H1 (cell line): ENCODE measurements at regions not wholly inside any gene's neighbourhood (a gene's known extent, or its start where the extent isn't known, plus 50 kb on each side); places are given as distances from the start of the nearest gene placed in this dataset.

Experiments used
- CTCF ChIA-PET: fragments of 300-600 bp; sonication (Branson Sonifier 250); formaldehyde crosslinking; loops from one replicate; lab custom pipeline; 2021; ENCODE audit not compliant: partially characterized antibody; lab: Charles Lee
- POLR2A ChIA-PET: fragments of 300-600 bp; sonication (Branson Sonifier 250); formaldehyde crosslinking; loops from one replicate; lab custom pipeline; 2021; ENCODE audit warnings: inconsistent platforms; ENCODE audit not compliant: partially characterized antibody; lab: Charles Lee
- DNase-seq, 2 experiments: peaks; one replicate each; pipeline versions ENCODE4 v3.0.0 to v3.0.0-alpha.2; 2010 to 2022; ENCODE audit warnings: low spot score in 2 of 2, low read depth in 1 of 2, mixed read lengths in 1 of 2
- FAIRE-seq: peaks from 2 replicates; lab custom pipeline; 2011; peaks lifted over from hg19 to GRCh38; lab: Jason Lieb, UNC
- H2AFZ ChIP-seq: 2 replicates; pipeline ENCODE4 v1.8.1; 2012; ENCODE audit warnings: low read length, inconsistent platforms
- H2AK5ac ChIP-seq: 2 replicates; pipeline ENCODE4 v1.6.1; 2013; ENCODE audit warnings: low read depth, low read length
- H2BK120ac ChIP-seq: replicated peaks from 2 replicates; pipeline ENCODE3; 2013; ENCODE audit warnings: low read depth, low read length, inconsistent platforms
- H2BK12ac ChIP-seq: 2 replicates; pipeline ENCODE4 v1.6.1; 2013; ENCODE audit warnings: low read depth, low read length
- H2BK15ac ChIP-seq: 2 replicates; pipeline ENCODE4 v1.6.1; 2013; ENCODE audit warnings: low read length
- H2BK20ac ChIP-seq: 2 replicates; pipeline ENCODE4 v1.6.1; 2013; ENCODE audit warnings: low read length
- H2BK5ac ChIP-seq: 2 replicates; pipeline ENCODE4 v1.6.1; 2013; ENCODE audit warnings: low read depth, low read length
- H3K14ac ChIP-seq: 2 replicates; pipeline ENCODE4 v1.6.1; 2013; ENCODE audit warnings: inconsistent platforms; ENCODE audit not compliant: insufficient read length
- H3K18ac ChIP-seq: 2 replicates; pipeline ENCODE4 v1.6.1; 2013; ENCODE audit warnings: low read length; ENCODE audit errors: extremely low read depth
- H3K23ac ChIP-seq: 2 replicates; pipeline ENCODE4 v1.6.1; 2013; ENCODE audit warnings: inconsistent platforms; ENCODE audit not compliant: insufficient read length
- H3K23me2 ChIP-seq: 2 replicates; pipeline ENCODE4 v1.6.1; 2013; ENCODE audit warnings: low read depth, low read length
- H3K27ac ChIP-seq: 2 replicates; pipeline ENCODE4 v1.6.1; 2011; ENCODE audit warnings: low read depth, low read length, inconsistent platforms
- H3K27me3 ChIP-seq, 4 experiments: replicated peaks in 1 of 4; 1 replicate in 1 of 4; 2 replicates in 3 of 4; pipeline versions ENCODE4 v1.6.1 to v1.8.1; 2011 to 2013; ENCODE audit warnings: low read length in 3 of 4, mild to moderate bottlenecking in 3 of 4, inconsistent platforms in 2 of 4, mixed read lengths in 2 of 4, moderate library complexity in 1 of 4; ENCODE audit not compliant: control insufficient read depth in 3 of 4, insufficient read depth in 3 of 4; ENCODE audit errors: extremely low read depth in 1 of 4
- H3K36me3 ChIP-seq, 4 experiments: 2 replicates each; pipeline versions ENCODE4 v1.6.1 to v1.8.1; 2011 to 2013; ENCODE audit warnings: mild to moderate bottlenecking in 4 of 4, low read length in 3 of 4, moderate library complexity in 2 of 4, control low read depth in 1 of 4, inconsistent platforms in 1 of 4; ENCODE audit not compliant: insufficient read depth in 4 of 4, control insufficient read depth in 2 of 4
- H3K4ac ChIP-seq: replicated peaks from 2 replicates; pipeline ENCODE3; 2013; ENCODE audit warnings: low read length, low read depth, mixed read lengths, inconsistent platforms; ENCODE audit not compliant: insufficient read length
- H3K4me1 ChIP-seq, 4 experiments: replicated peaks in 1 of 4; 1 replicate in 1 of 4; 2 replicates in 3 of 4; pipeline versions ENCODE4 v1.6.1 to v1.8.1; 2011 to 2013; ENCODE audit warnings: low read length in 3 of 4, inconsistent platforms in 2 of 4, mixed read lengths in 1 of 4; ENCODE audit not compliant: insufficient read depth in 4 of 4, control insufficient read depth in 3 of 4
- H3K4me2 ChIP-seq, 2 experiments: 2 replicates each; pipeline versions ENCODE4 v1.6.1 to v1.8.1; 2011 to 2013; ENCODE audit warnings: low read depth in 2 of 2, low read length in 2 of 2, control low read depth in 1 of 2, inconsistent platforms in 1 of 2, mild to moderate bottlenecking in 1 of 2; ENCODE audit not compliant: insufficient read depth in 1 of 2
- H3K4me3 ChIP-seq, 4 experiments: fragments of 200-600, 300-600 bp in 1 of 4; sonication (generic), shearing (Covaris generic), sonication (Bioruptor Twin) in 1 of 4; 2 replicates each; pipeline versions ENCODE4 v1.5.1 to v1.8.1; 2011 to 2016; ENCODE audit warnings: low read length in 4 of 4, low read depth in 3 of 4, control low read depth in 2 of 4, inconsistent platforms in 2 of 4, mild to moderate bottlenecking in 2 of 4, mixed read lengths in 1 of 4, moderate library complexity in 1 of 4; ENCODE audit not compliant: insufficient read depth in 2 of 4; ENCODE audit errors: extremely low read depth in 1 of 4
- H3K56ac ChIP-seq: replicated peaks from 2 replicates; pipeline ENCODE3; 2013; ENCODE audit warnings: low read depth, mild to moderate bottlenecking, mixed read lengths, low read length, inconsistent platforms; ENCODE audit not compliant: insufficient read length
- H3K79me1 ChIP-seq: 2 replicates; pipeline ENCODE4 v1.6.1; 2013; ENCODE audit warnings: low read depth, low read length, control low read depth
- H3K79me2 ChIP-seq, 2 experiments: 2 replicates each; pipeline versions ENCODE4 v1.6.1 to v1.8.1; 2012 to 2013; ENCODE audit warnings: low read length in 2 of 2, mild to moderate bottlenecking in 2 of 2, inconsistent platforms in 1 of 2; ENCODE audit not compliant: insufficient read depth in 2 of 2, control insufficient read depth in 1 of 2
- H3K9ac ChIP-seq, 4 experiments: replicated peaks in 1 of 4; 1 replicate in 1 of 4; 2 replicates in 3 of 4; pipeline versions ENCODE4 v1.6.1 to v1.8.1; 2011 to 2013; ENCODE audit warnings: low read depth in 3 of 4, low read length in 3 of 4, control low read depth in 2 of 4, mild to moderate bottlenecking in 2 of 4, moderate library complexity in 2 of 4, inconsistent platforms in 1 of 4; ENCODE audit errors: extremely low read depth in 1 of 4
- H3K9me3 ChIP-seq, 2 experiments: 2 replicates each; pipeline versions ENCODE4 v1.6.1 to v1.8.1; 2012 to 2013; ENCODE audit warnings: mild to moderate bottlenecking in 2 of 2, moderate library complexity in 2 of 2, control low read depth in 1 of 2, inconsistent platforms in 1 of 2, low read depth in 1 of 2, low read length in 1 of 2, mixed read lengths in 1 of 2; ENCODE audit not compliant: insufficient read depth in 2 of 2
- H4K20me1 ChIP-seq, 2 experiments: replicated peaks in 1 of 2; 2 replicates each; pipeline versions ENCODE3 to v1.8.1; 2011 to 2013; ENCODE audit warnings: inconsistent platforms in 2 of 2, low read length in 2 of 2, mild to moderate bottlenecking in 1 of 2; ENCODE audit not compliant: insufficient read depth in 2 of 2, control insufficient read depth in 1 of 2
- H4K5ac ChIP-seq: 2 replicates; pipeline ENCODE4 v1.6.1; 2013; ENCODE audit warnings: low read length, low read depth, mixed read lengths, inconsistent platforms; ENCODE audit not compliant: insufficient read length
- H4K8ac ChIP-seq: 2 replicates; pipeline ENCODE4 v1.8.0; 2013; ENCODE audit warnings: mild to moderate bottlenecking, moderate library complexity, low read length, inconsistent platforms; ENCODE audit not compliant: insufficient read depth; ENCODE audit errors: extremely low read depth
- H4K91ac ChIP-seq: replicated peaks from 2 replicates; pipeline ENCODE3; 2013; ENCODE audit warnings: low read length, mixed read lengths, inconsistent platforms; ENCODE audit not compliant: insufficient read length
- CBX5 ChIP-seq: fragments of 300-800, 300-1000 bp; sonication (generic); IDR thresholded peaks from 2 replicates; pipeline ENCODE4 v1.7.1; 2016; ENCODE audit warnings: antibody characterized with exemption, low read length, low read depth
- CEBPB ChIP-seq: IDR thresholded peaks from 2 replicates; pipeline ENCODE4 v1.6.1; 2012; ENCODE audit warnings: low read depth, low read length
- CHD1 ChIP-seq: IDR thresholded peaks from 2 replicates; pipeline ENCODE4 v1.6.1; 2012; ENCODE audit warnings: low read depth, low read length, improper control_type of control experiment
- E2F6 ChIP-seq: IDR thresholded peaks from 2 replicates; pipeline ENCODE4 v1.6.1; 2012; ENCODE audit warnings: inconsistent platforms
- GTF2F1 ChIP-seq: IDR thresholded peaks from 2 replicates; pipeline ENCODE4 v1.6.1; 2012; ENCODE audit warnings: low read depth, low read length, improper control_type of control experiment, borderline replicate concordance
- JUN ChIP-seq: IDR thresholded peaks from 2 replicates; pipeline ENCODE4 v1.6.1; 2011; ENCODE audit warnings: low read depth, mild to moderate bottlenecking, improper control_type of control experiment, low read length
- KDM1A ChIP-seq: fragments of 200-600, 300-600 bp; sonication (generic); IDR thresholded peaks from 2 replicates; pipeline ENCODE4 v1.7.1; 2016; ENCODE audit warnings: mild to moderate bottlenecking, low read length, borderline replicate concordance
- PHF8 ChIP-seq: fragments of 200-600 bp; sonication (generic); conservative IDR thresholded peaks from 2 replicates; pipeline ENCODE4 v1.7.1; 2012; ENCODE audit warnings: low read depth, mild to moderate bottlenecking, inconsistent platforms, low read length, moderate library complexity
- POLR2AphosphoS5 ChIP-seq: IDR thresholded peaks from 2 replicates; pipeline ENCODE4 v1.6.1; 2011; ENCODE audit warnings: low read depth, low read length
- POU5F1 ChIP-seq: IDR thresholded peaks from 2 replicates; pipeline ENCODE4 v1.6.1; 2011; ENCODE audit warnings: low read depth, mild to moderate bottlenecking, low read length, moderate library complexity
- SAP30 ChIP-seq: fragments of 300-600 bp; sonication (generic); IDR thresholded peaks from 2 replicates; pipeline ENCODE4 v1.7.1; 2012; ENCODE audit warnings: low read length, moderate library complexity, mild to moderate bottlenecking, inconsistent platforms; ENCODE audit not compliant: insufficient read depth, insufficient replicate concordance
- SP2 ChIP-seq: IDR thresholded peaks from 2 replicates; pipeline ENCODE4 v1.6.1; 2012; ENCODE audit warnings: mild to moderate bottlenecking, low read length, inconsistent platforms
- SP4 ChIP-seq: IDR thresholded peaks from 2 replicates; pipeline ENCODE4 v1.6.1; 2012; ENCODE audit warnings: low read length, inconsistent platforms
- SUZ12 ChIP-seq: fragments of 200-600 bp; sonication (generic); IDR thresholded peaks from 2 replicates; pipeline ENCODE4 v1.6.1; 2012; ENCODE audit warnings: mild to moderate bottlenecking, inconsistent platforms, low read length, moderate library complexity, mixed read lengths
- TAF7 ChIP-seq: optimal IDR thresholded peaks from 2 replicates; pipeline ENCODE3; 2011; ENCODE audit warnings: low read depth, mild to moderate bottlenecking, inconsistent platforms, low read length, moderate library complexity, borderline replicate concordance
- TEAD4 ChIP-seq: IDR thresholded peaks from 2 replicates; pipeline ENCODE4 v1.6.1; 2012; ENCODE audit warnings: low read depth, low read length, inconsistent platforms, mixed read lengths
- WGBS, 2 experiments: shearing (Covaris generic) in 1 of 2; methylation state at CpG; one replicate each; pipeline versions ENCODE4 v1.1.6 to v1.1.7; 2013 to 2015; ENCODE audit warnings: low lambda C conversion rate in 2 of 2, mixed read lengths in 2 of 2, inconsistent platforms in 1 of 2, low coverage in 1 of 2, missing lambda C conversion rate in 1 of 2; ENCODE audit not compliant: insufficient replicate concordance in 2 of 2, insufficient coverage in 1 of 2, insufficient read length in 1 of 2; ENCODE audit errors: extremely low coverage in 1 of 2, missing lambda C conversion rate in 1 of 2; 5-methylcytosine and 5-hydroxymethylcytosine counted together

- POLR2A ChIA-PET = no interaction called here
- H4K8ac ChIP-seq = no peak overlapping the region
- H4K20me1 ChIP-seq = no peaks in the 10 kb centered on the region
- no peak overlapping the region for H3K9ac ChIP-seq
- H2BK20ac ChIP-seq = no peak overlapping the region
- H2AFZ ChIP-seq = no peak overlapping the region
- no peak overlapping the region for H3K56ac ChIP-seq
- peak in 1 of 2 experiments; percentile 13 for DNase-seq
- no peak overlapping the region for H2BK15ac ChIP-seq
- no peak overlapping the region for H3K23ac ChIP-seq
- no peaks in the 10 kb centered on the region for H3K4me1 ChIP-seq
- 100% methylated on average over 1 of the region's 1 CpG; no CpG with 5 or more reads in 1 of the 2 experiments for whole genome bisulfite sequencing, 2 experiments
- no peak for FAIRE-seq
- H4K5ac ChIP-seq = no peak overlapping the region
- no peak overlapping the region for H2AK5ac ChIP-seq
- H3K4me3 ChIP-seq = no peak overlapping the region
- H4K91ac ChIP-seq = no peak overlapping the region
- H2BK12ac ChIP-seq = no peak overlapping the region
- H3K9me3 ChIP-seq = no peaks in the 10 kb centered on the region
- no peak overlapping the region for H3K18ac ChIP-seq
- H2BK120ac ChIP-seq = no peak overlapping the region
- no peaks in the 10 kb centered on the region; a peak in 1 of 7 replicates for H3K27me3 ChIP-seq
- no peaks in the 10 kb centered on the region for H3K79me1 ChIP-seq
- no peak overlapping the region for H3K27ac ChIP-seq
- no peaks in the 10 kb centered on the region for H3K36me3 ChIP-seq
- H2BK5ac ChIP-seq = no peak overlapping the region
- no peaks in the 10 kb centered on the region for H3K79me2 ChIP-seq
- CTCF ChIA-PET = interaction anchor here (0.6 kb wide), 1 partner anchor 18 kb away, joined by 3 read pairs; no protein-coding TSS in a partner anchor
- H3K4ac ChIP-seq = no peak overlapping the region
- H3K4me2 ChIP-seq = no peak overlapping the region
- H3K14ac ChIP-seq = no peak overlapping the region
- no peaks in the 10 kb centered on the region for H3K23me2 ChIP-seq
- no peak for TF ChIP-seq TAF7
- TF ChIP-seq SP2 = no peak
- TF ChIP-seq SUZ12 = no peak
- no peak for TF ChIP-seq POLR2AphosphoS5
- no peak for TF ChIP-seq CBX5
- TF ChIP-seq CEBPB = no peak
- TF ChIP-seq E2F6 = no peak
- no peak for TF ChIP-seq JUN
- no peak for TF ChIP-seq GTF2F1
- no peak for TF ChIP-seq TEAD4
- no peak for TF ChIP-seq SAP30
- TF ChIP-seq KDM1A = no peak
- no peak for TF ChIP-seq POU5F1
- no peak for TF ChIP-seq CHD1
- no peak for TF ChIP-seq SP4
- TF ChIP-seq PHF8 = no peak
Measured at GRCh38 chr19:28511655-28512054, 701.3 kb downstream of the UQCRFS1 start.
